ENCODE measurements at regions not wholly inside any gene's neighbourhood (a gene's known extent, or its start where the extent isn't known, plus 50 kb on each side); places are given as distances from the start of the nearest gene placed in this dataset.

DNA sequence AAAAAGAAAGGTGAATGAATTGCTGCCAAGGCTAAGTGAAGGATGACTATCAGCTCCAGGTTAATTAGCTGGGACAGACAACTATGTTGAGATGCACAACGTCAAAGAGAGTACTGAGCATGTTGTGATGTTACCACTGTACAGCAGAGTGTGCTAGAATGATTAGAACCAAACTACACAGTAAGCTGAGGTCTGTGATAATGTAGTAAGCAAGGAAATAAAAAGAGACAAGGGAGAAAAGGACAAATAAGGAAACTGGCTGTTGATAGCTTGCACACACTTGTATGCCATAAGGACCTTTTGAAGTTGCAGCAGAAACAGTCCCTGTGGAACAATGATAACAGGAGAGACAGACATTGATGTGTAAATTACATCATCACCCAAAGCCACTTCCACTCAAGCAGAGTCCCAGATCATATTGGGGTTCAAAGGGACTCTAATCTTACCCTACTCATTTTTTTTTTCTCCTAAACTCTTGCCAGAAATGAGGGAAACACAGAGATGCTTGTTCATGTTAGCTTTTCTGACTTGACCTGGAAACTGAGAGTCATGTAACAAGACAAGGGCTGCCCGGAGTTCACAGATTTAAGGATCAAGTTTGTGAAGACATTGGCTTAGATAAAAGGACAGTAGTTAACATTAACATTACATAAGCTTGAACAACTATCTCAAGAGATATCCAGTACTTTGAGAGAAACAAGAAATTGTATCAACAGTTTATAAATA is 189.9 kb downstream of the CENPW start:
- no peak overlapping the region for H3K4me2 ChIP-seq (ENCODE audit: low read length)
- intact Hi-C loops (cut with micrococcal nuclease; ENCODE audit: unreplicated experiment), result no loop called here
- CTCF ChIA-PET (ENCODE audit: unreplicated experiment), result no interaction called here
- H2AFZ ChIP-seq (ENCODE audit: low read length), result no peak overlapping the region
- no peaks in the 10 kb centered on the region for H4K20me1 ChIP-seq (ENCODE audit: insufficient read depth, low read length)
- H3K4me1 ChIP-seq (ENCODE audit: insufficient read depth, low read length, poor library complexity, severe bottlenecking), result no peaks in the 10 kb centered on the region
- H3K79me2 ChIP-seq (ENCODE audit: insufficient read depth, low read depth, low read length), result no peaks in the 10 kb centered on the region
- POLR2A ChIA-PET, result interaction anchor here (0.7 kb wide), 1 partner anchor 164 kb away, joined by 7 read pairs; no protein-coding TSS in a partner anchor
- no peak overlapping the region for H3K27ac ChIP-seq (ENCODE audit: low read depth, low read length, poor library complexity, severe bottlenecking)
- TF ChIP-seq EZH2phosphoT487 (IDR thresholded peaks at IDR 0.05; ENCODE audit: borderline replicate concordance, low read depth, low read length) (no peak), CTCF (conservative IDR thresholded peaks at IDR 0.05; ENCODE audit: low read length) (no peak)
- no peaks in the 10 kb centered on the region for H3K9me3 ChIP-seq (ENCODE audit: low read length)
- H3K4me3 ChIP-seq (ENCODE audit: low read depth, low read length, poor library complexity, severe bottlenecking), result no peak overlapping the region
- DNase-seq (ENCODE audit: low spot score), result no peak
- no peaks in the 10 kb centered on the region for H3K9me2 ChIP-seq (ENCODE audit: insufficient read depth, low read length)
- H3K36me3 ChIP-seq (ENCODE audit: insufficient read depth, low read length), result no peaks in the 10 kb centered on the region
- BruUV-seq (replicated peaks), result no TSS peak

- no peaks in the 10 kb centered on the region for H4K20me1 ChIP-seq (ENCODE audit: insufficient read depth, low read length)
- no peak for DNase-seq (ENCODE audit: low spot score)
- TF ChIP-seq EZH2phosphoT487 (IDR thresholded peaks at IDR 0.05; ENCODE audit: borderline replicate concordance, low read depth, low read length), result no peak
- no peak for TF ChIP-seq CTCF (conservative IDR thresholded peaks at IDR 0.05; ENCODE audit: low read length)
- no TSS peak for BruUV-seq (replicated peaks)
- no peak overlapping the region for H2AFZ ChIP-seq (ENCODE audit: low read length)
- ChIA-PET CTCF (ENCODE audit: unreplicated experiment) (no interaction called here), POLR2A (interaction anchor here (0.6 to 0.7 kb wide), 3 partner anchors 61 to 1325 kb away, joined by 3 to 4 read pairs (median 3); no protein-coding TSS in a partner anchor)
- H3K79me2 ChIP-seq (ENCODE audit: insufficient read depth, low read depth, low read length), result no peaks in the 10 kb centered on the region
- intact Hi-C loops (cut with micrococcal nuclease; ENCODE audit: unreplicated experiment), result no loop called here
- H3K9me2 ChIP-seq (ENCODE audit: insufficient read depth, low read length), result no peaks in the 10 kb centered on the region
- no peaks in the 10 kb centered on the region for H3K9me3 ChIP-seq (ENCODE audit: low read length)
- no peaks in the 10 kb centered on the region for H3K4me1 ChIP-seq (ENCODE audit: insufficient read depth, low read length, poor library complexity, severe bottlenecking)
- no peaks in the 10 kb centered on the region for H3K36me3 ChIP-seq (ENCODE audit: insufficient read depth, low read length)
- H3K27ac ChIP-seq (ENCODE audit: low read depth, low read length, poor library complexity, severe bottlenecking), result no peak overlapping the region
- no peak overlapping the region for H3K4me3 ChIP-seq (ENCODE audit: low read depth, low read length, poor library complexity, severe bottlenecking)
- H3K4me2 ChIP-seq (ENCODE audit: low read length), result no peak overlapping the region
Observed at GRCh38 chr6:126530775-126531174, 190.9 kb downstream of the CENPW start.

GRCh38 chr6:126531286-126531685 is 191.4 kb downstream of the CENPW start:
- H3K79me2 ChIP-seq (ENCODE audit: insufficient read depth, low read depth, low read length), result no peaks in the 10 kb centered on the region
- no peaks in the 10 kb centered on the region for H3K4me1 ChIP-seq (ENCODE audit: insufficient read depth, low read length, poor library complexity, severe bottlenecking)
- DNase-seq (ENCODE audit: low spot score), result no peak
- H3K4me3 ChIP-seq (ENCODE audit: low read depth, low read length, poor library complexity, severe bottlenecking), result no peak overlapping the region
- no peak for TF ChIP-seq EZH2phosphoT487 (IDR thresholded peaks at IDR 0.05; ENCODE audit: borderline replicate concordance, low read depth, low read length)
- no peak for TF ChIP-seq CTCF (conservative IDR thresholded peaks at IDR 0.05; ENCODE audit: low read length)
- H3K9me3 ChIP-seq (ENCODE audit: low read length), result no peaks in the 10 kb centered on the region
- H3K4me2 ChIP-seq (ENCODE audit: low read length), result no peak overlapping the region
- H4K20me1 ChIP-seq (ENCODE audit: insufficient read depth, low read length), result no peaks in the 10 kb centered on the region
- no peak overlapping the region for H2AFZ ChIP-seq (ENCODE audit: low read length)
- BruUV-seq (replicated peaks), result no TSS peak
- intact Hi-C loops (cut with micrococcal nuclease; ENCODE audit: unreplicated experiment), result no loop called here
- POLR2A ChIA-PET, result interaction anchor here (0.6 to 0.7 kb wide), 2 partner anchors 60 to 637 kb away, joined by 3 to 4 read pairs; no protein-coding TSS in a partner anchor
- H3K27ac ChIP-seq (ENCODE audit: low read depth, low read length, poor library complexity, severe bottlenecking), result no peak overlapping the region
- CTCF ChIA-PET (ENCODE audit: unreplicated experiment), result no interaction called here
- H3K9me2 ChIP-seq (ENCODE audit: insufficient read depth, low read length), result no peaks in the 10 kb centered on the region
- no peaks in the 10 kb centered on the region for H3K36me3 ChIP-seq (ENCODE audit: insufficient read depth, low read length)
